Nucleus accumbens (tissue), 56 donors: ENCODE measurements at regions not wholly inside any gene's neighbourhood (a gene's known extent, or its start where the extent isn't known, plus 50 kb on each side); places are given as distances from the start of the nearest gene placed in this dataset.

Experiments used
- DNase-seq, 56 donors: peaks; one replicate each; lab custom pipeline; 2025; lab: John Stamatoyannopoulos, UW

GRCh38 chr1:163709636-163710035, 387.9 kb downstream of the NUF2 start:
- no peak for DNase-seq

- DNase-seq, result no peak
Measured at GRCh38 chr1:163712321-163712720, 390.6 kb downstream of the NUF2 start.

- DNase-seq, result no peak
Measured at GRCh38 chr1:163720294-163720693, 398.5 kb downstream of the NUF2 start.

DNA sequence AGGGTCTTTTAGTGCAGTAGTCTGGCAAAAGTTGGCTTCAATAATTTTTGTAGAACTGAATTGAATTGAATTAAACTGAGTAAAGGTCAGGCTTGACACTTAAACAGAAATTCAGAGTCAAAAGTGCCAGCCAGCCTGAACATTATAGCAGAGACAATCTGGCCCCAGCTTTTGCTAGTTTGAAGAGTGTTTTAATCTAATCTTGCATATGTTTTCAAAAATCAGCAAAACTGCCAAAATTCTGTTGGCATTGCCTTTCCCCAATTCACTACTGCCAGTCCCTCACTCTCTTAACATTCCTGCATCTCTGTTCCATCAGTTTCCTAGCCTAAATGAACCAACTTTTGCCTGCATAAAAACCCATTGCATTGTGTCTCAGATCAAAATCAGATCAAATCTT, 403.8 kb downstream of the NUF2 start:
- DNase-seq, result no peak

DNA sequence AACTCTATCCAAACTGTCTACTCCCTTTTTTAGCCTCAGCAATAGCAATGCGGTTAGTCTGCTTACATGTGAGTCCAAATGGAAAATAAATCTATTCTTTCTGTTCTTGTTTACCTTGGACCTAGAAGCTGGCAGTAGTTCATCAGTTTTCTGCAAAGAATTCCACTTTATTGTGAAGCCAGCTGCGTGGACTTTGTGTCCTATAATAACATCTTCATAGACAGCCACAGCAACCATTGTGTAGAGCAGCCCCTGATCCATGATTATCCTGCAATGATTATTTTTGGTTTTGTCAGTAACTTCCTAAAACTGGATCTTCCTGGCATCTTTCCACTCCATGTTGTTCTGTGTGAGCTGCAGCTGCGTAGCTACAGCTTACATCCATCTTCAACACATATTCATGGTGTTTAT, 408.7 kb downstream of the NUF2 start:
- no peak for DNase-seq

DNA sequence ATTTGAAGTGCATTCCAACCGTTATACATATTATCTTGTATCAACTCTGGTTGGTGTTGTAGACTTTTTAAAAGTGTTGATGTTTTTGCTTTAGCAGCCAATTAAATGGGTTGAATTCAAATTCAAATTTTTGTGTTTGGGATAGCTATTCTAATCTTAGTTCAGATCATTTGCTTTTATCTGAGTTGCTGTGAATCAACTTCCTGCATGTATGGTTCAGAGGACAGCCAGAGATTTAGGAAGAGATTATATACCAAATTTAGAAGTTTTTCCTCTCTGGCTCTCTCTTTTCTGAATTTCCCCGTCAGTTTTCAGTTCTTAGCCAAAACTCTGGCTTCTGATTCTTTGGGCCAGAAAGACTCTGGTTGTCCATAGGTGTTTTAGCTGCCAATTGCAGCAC, 415.5 kb downstream of the NUF2 start:
- DNase-seq, result no peak

DNA sequence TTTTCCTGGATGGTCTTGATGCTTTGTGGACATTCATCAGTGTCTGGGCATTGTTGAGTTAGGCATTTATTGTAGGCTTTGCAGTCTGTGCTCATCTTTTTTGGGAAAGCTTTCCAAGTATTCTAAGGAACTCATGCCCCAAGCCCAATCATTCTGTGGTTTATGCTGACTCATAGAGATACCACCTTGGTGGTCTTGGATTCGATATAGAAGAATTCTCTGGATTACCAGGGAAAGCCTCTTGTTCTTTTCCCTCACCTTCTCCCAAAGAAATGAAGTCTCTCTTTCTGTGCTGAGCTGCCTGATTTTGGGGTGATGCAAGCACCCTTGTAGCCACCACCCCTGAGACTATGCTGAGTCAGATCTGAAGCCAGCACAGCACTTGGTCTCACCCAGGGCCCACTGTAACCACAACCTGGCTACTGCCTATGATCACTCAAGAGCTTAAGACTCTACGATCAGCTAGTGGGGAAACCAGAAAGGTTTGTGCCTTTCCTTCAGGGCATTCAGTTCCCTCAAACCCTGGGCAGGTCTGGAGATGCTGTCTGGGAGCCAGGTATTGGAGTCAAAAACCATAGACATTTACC, 422.6 kb downstream of the NUF2 start:
- no peak for DNase-seq

- DNase-seq, result no peak
Measured at GRCh38 chr1:163745204-163745603, 423.4 kb downstream of the NUF2 start.

DNA sequence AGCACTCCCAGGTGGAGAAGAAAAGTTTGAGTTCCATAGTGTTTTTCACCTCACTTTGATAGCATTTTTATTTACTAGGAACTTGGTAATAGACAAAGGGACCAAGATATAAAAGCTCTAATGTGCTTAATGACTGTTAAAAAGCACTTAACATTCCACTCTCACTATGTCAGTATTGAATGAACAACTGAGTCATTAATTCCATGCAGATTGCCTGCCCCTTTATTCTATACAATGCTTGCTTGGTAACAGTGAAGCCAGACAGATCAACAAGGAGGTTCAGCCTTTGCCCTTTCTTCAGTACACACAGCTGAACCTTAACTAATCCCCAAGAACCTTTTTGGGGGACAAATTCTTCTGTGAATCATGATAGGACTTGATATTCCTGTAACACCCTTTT, 425.5 kb downstream of the NUF2 start:
- no peak for DNase-seq

DNA sequence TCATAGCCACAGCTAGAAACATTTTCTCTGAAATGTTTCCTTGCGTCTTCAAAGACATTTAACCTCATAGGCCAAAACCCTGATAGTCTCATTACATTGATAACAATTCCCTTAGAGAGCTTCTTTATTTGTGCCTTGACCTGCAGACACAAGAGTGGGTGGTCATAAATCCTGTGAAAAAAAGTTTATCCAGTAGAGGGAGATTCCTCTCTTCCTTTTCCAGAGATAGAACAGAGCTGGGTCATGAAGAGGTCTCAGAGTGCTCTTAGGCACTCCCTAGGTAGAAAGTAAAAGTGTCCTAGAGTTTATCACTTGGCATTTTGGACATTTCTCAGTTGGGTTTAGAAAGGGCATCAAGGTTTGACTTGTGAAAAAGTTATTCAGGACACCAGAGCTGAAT, 426.1 kb downstream of the NUF2 start:
- DNase-seq, result no peak

- no peak for DNase-seq
Measured at GRCh38 chr1:163758977-163759670, 437.4 kb downstream of the NUF2 start.

DNA sequence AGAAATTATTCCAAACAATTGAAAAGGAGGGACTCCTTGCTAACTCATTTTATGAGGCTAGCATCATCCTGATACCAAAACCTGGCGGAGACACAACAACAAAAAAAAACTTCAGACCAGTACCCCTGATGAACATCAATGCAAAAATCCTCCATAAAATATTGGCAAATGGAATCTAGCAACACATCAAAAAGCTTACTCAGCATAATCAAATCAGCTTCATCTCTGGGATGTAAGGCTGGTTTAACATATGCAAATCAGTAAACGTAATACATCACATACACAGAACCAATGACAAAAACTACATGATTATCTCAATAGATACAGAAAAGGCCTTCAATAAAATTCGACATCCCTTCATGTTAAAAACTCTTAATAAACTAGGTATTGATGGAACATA, 440.1 kb downstream of the NUF2 start:
- DNase-seq, result no peak

- DNase-seq, result no peak
Measured at GRCh38 chr1:163766257-163766918, 444.6 kb downstream of the NUF2 start.

DNA sequence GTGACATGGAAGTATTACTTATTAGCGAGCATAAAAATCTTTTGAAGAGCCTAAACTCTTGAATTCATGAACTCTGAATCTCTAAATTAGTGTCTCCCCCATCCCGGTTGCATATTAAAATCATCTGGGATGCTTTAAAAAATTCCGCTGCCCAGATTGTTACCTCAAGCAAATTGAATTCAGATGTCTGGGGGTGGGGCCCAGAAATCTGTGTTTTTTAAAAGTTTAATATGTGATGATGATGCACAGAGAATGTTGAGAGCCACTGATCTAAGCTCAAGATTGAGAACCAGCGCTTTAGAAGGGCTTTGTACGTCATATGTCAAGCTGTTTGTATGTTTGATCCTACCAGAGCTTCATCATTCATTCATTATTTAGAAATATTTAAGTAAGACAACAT, 446.8 kb downstream of the NUF2 start:
- no peak for DNase-seq

- DNase-seq, result no peak
Measured at GRCh38 chr1:163770265-163770664, 448.5 kb downstream of the NUF2 start.

- no peak for DNase-seq
Measured at GRCh38 chr1:163771637-163772036, 449.9 kb downstream of the NUF2 start.

GRCh38 chr1:163772246-163772645, 450.5 kb downstream of the NUF2 start:
- DNase-seq, result no peak

GRCh38 chr1:163773396-163773795, 451.6 kb downstream of the NUF2 start:
- DNase-seq, result no peak

DNA sequence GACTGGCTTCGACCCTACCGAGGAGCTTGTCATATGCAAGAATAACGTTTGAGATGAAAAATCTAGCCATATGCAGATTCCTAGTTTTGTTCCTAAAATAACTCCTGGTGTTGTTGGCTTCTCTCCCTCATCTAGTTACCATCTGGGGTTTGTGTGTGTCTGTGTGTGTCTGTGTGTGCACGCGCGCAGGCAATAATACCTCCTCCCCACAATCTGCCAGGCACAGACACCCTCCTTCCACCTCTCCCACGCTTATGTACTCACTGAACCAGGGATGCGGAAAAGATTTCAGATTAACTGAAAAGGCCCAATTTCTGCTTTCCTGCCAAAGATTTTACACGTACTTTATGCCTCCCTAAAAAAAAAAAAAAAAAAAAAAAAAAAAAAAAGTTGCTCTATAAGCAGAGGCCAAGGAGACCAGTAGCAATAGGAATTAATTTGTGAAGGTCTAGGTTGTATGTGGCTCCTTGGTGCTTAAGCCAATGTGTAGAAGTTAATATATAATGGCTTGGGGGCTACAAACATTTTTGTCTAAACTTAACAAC, 452.7 kb downstream of the NUF2 start:
- DNase-seq, result no peak

GRCh38 chr1:163774978-163775620, 453.3 kb downstream of the NUF2 start:
- DNase-seq, result no peak

GRCh38 chr1:163777205-163777604, 455.5 kb downstream of the NUF2 start:
- DNase-seq, result no peak
